Loucy (cell line): ENCODE measurements at regions not wholly inside any gene's neighbourhood (a gene's known extent, or its start where the extent isn't known, plus 50 kb on each side); places are given as distances from the start of the nearest gene placed in this dataset.

Experiments used
- H2AFZ ChIP-seq: fragments of 200-600 bp; sonication (generic); 2 replicates; pipeline ENCODE4 v1.6.0; 2016; ENCODE audit warnings: antibody characterized with exemption, mild to moderate bottlenecking, low read length, moderate library complexity
- H3F3A ChIP-seq: fragments of 200-600 bp; 2 replicates; pipeline ENCODE4 v1.6.0; 2016; ENCODE audit warnings: antibody characterized with exemption, low read depth, mild to moderate bottlenecking
- H3K27me3 ChIP-seq: fragments of 200-600 bp; sonication (generic); 2 replicates; pipeline ENCODE4 v1.6.1; 2014; ENCODE audit warnings: low read length, mild to moderate bottlenecking; ENCODE audit not compliant: insufficient read depth, poor library complexity, severe bottlenecking
- H3K36me3 ChIP-seq: fragments of 200-600 bp; sonication (generic); 2 replicates; pipeline ENCODE4 v1.6.1; 2016; ENCODE audit warnings: low read length; ENCODE audit not compliant: insufficient read depth
- H3K4me1 ChIP-seq: fragments of 200-600 bp; sonication (generic); 2 replicates; pipeline ENCODE4 v1.5.1; 2014; ENCODE audit warnings: low read length, mild to moderate bottlenecking; ENCODE audit not compliant: insufficient read depth, poor library complexity, severe bottlenecking
- H3K4me2 ChIP-seq: fragments of 200-600 bp; sonication (generic); 2 replicates; pipeline ENCODE4 v1.6.0; 2014; ENCODE audit warnings: antibody characterized with exemption, low read length, low read depth, mild to moderate bottlenecking; ENCODE audit not compliant: poor library complexity, severe bottlenecking
- H3K4me3 ChIP-seq: fragments of 200-600 bp; sonication (generic); 2 replicates; pipeline ENCODE4 v1.5.1; 2014; ENCODE audit warnings: low read length, mild to moderate bottlenecking, mixed read lengths; ENCODE audit not compliant: poor library complexity, severe bottlenecking
- H3K79me2 ChIP-seq: fragments of 200-600 bp; sonication (generic); 2 replicates; pipeline ENCODE4 v1.6.1; 2014; ENCODE audit warnings: low read length; ENCODE audit not compliant: insufficient read depth
- H3K9ac ChIP-seq: fragments of 200-600 bp; sonication (generic); 2 replicates; pipeline ENCODE4 v1.6.0; 2014; ENCODE audit warnings: mild to moderate bottlenecking, low read depth, low read length, moderate library complexity; ENCODE audit not compliant: poor library complexity, severe bottlenecking
- H3K9me2 ChIP-seq: fragments of 200-600 bp; sonication (generic); replicated peaks from 2 replicates; pipeline ENCODE4 v1.6.1; 2016; ENCODE audit warnings: low read depth, low read length, mixed read lengths
- H3K9me3 ChIP-seq: fragments of 200-600 bp; sonication (generic); 2 replicates; pipeline ENCODE4 v1.6.1; 2014; ENCODE audit warnings: mild to moderate bottlenecking, antibody characterized with exemption, low read length, low read depth; ENCODE audit not compliant: insufficient read depth
- H4K20me1 ChIP-seq: fragments of 200-600 bp; sonication (generic); 2 replicates; pipeline ENCODE4 v1.6.0; 2014; ENCODE audit warnings: antibody characterized with exemption, low read length, mild to moderate bottlenecking; ENCODE audit not compliant: insufficient read depth, poor library complexity, severe bottlenecking
- EZH2phosphoT487 ChIP-seq: fragments of 200-600 bp; IDR thresholded peaks from 2 replicates; pipeline ENCODE4 v1.6.1; 2018; ENCODE audit warnings: antibody characterized with exemption, mild to moderate bottlenecking, moderate library complexity, borderline replicate concordance
- TF ChIP-seq, protein P1 (sequence below): fragments of 200-600 bp; sonication (generic); conservative IDR thresholded peaks from 2 replicates; pipeline ENCODE4 v1.5.1; 2014; ENCODE audit warnings: mild to moderate bottlenecking, antibody characterized with exemption, low read length

DNA sequence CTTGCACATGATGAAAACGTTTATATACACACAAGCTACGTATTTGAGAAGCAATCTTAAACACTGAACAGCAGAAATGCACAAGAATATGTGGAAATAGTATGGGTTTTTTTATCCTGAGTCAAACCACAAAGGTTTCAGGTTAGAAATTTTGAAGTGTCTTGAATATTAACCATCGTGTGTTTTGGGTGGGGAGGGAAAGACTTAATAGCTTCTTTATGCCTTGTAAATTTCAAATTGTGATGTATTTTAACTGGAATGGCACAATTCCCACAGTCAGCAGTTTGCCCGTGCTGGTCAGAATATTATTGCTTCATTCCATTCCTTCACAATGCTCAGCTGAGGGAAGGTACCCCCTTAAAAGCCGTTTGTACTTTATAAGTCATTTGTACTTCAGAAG, 67.4 kb upstream of the WDR1 start:
- H3K4me3 ChIP-seq, result no peak overlapping the region
- H3K9ac ChIP-seq, result peak overlapping the region; percentile 37
- H3K9me2 ChIP-seq, result no peaks in the 10 kb centered on the region
- H3K27me3 ChIP-seq, result no peaks in the 10 kb centered on the region
- no peaks in the 10 kb centered on the region for H3K36me3 ChIP-seq
- TF ChIP-seq EZH2phosphoT487, result no peak
- TF ChIP-seq, protein P1, sequence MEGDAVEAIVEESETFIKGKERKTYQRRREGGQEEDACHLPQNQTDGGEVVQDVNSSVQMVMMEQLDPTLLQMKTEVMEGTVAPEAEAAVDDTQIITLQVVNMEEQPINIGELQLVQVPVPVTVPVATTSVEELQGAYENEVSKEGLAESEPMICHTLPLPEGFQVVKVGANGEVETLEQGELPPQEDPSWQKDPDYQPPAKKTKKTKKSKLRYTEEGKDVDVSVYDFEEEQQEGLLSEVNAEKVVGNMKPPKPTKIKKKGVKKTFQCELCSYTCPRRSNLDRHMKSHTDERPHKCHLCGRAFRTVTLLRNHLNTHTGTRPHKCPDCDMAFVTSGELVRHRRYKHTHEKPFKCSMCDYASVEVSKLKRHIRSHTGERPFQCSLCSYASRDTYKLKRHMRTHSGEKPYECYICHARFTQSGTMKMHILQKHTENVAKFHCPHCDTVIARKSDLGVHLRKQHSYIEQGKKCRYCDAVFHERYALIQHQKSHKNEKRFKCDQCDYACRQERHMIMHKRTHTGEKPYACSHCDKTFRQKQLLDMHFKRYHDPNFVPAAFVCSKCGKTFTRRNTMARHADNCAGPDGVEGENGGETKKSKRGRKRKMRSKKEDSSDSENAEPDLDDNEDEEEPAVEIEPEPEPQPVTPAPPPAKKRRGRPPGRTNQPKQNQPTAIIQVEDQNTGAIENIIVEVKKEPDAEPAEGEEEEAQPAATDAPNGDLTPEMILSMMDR, result no peak
- H3K9me3 ChIP-seq, result no peaks in the 10 kb centered on the region
- H4K20me1 ChIP-seq, result no peaks in the 10 kb centered on the region
- peak overlapping the region; percentile 39 for H3K4me2 ChIP-seq
- H2AFZ ChIP-seq, result no peak overlapping the region
- H3K79me2 ChIP-seq, result no peaks in the 10 kb centered on the region
- 0 out of 2 replicates have a peak, but pooled peaks cover 4% of the 10 kb centered on the region for H3F3A ChIP-seq
- peaks cover 61% of the 10 kb centered on the region for H3K4me1 ChIP-seq

DNA sequence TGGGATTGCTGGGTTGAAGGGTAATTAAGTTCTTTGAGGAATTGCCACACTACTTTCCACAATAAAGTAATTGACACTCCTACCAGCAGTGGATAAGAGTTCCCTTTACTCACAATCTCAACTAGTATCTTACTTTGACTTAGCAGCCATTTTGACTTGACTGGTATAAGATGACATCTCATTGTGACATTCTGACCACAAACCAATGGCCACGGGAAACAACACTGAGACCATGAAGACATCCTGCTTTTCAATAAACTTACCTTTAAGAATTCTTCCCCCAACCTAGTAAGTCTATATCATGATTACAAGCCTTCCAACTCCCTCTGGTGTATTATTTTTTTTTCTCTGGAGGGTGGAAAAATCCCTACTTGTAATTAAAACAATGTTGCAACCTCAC, 66.9 kb upstream of the WDR1 start:
- H3K9me2 ChIP-seq, result no peaks in the 10 kb centered on the region
- no peaks in the 10 kb centered on the region for H3K27me3 ChIP-seq
- no peak for TF ChIP-seq EZH2phosphoT487
- TF ChIP-seq, protein P1, result 0 out of 2 replicates have a peak, but pooled peaks have one; percentile 6

DNA sequence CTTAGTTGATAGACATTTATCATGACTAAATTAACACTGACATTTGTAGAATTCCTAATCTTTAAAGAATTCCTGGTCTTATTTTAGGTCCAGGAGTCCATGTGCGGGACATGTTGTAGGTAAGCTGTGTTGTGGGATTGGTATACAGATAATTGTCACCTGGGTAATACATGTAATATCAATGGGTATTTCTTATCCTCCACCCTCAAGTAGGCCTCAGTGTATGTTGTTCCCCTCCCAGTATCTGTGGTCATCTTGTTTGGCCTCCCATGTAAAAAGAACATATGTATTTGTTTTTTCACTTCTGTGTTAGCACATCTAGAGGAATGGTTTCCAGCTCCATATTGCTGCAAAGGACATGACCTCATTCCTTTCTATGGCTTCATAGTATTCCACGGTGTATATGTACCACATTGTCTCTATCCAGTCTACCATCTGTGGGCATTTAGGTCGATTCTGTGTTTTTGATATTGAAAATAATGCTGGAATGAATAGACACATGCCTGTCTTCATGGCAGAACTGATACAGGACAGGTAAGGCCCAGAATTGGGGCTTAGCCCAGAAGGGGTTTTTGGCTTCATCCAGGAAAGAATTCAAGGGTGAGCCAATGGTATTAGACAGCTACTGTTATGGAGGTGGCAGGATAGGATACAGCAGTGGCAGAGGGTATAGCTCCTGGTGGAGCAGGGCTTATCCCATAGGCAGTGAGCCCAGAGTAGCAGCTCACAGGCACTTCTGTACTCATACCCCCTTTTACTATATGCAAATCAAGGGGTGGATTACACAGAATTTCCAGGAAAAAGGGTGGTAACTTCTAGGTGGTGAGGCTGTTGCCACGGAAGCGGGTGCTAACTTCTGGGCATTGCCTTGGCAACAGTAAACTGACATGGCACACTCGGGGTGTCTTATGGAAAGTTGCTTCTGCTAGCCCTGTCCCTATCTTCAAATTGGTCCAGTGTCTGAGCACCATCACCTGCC, 66.1 kb upstream of the WDR1 start:
- H2AFZ ChIP-seq, result no peak overlapping the region
- no peak overlapping the region for H3K9ac ChIP-seq
- H3K27me3 ChIP-seq, result no peaks in the 10 kb centered on the region
- no peaks in the 10 kb centered on the region for H4K20me1 ChIP-seq
- H3K79me2 ChIP-seq, result no peaks in the 10 kb centered on the region
- peak overlapping the region; percentile 39 for H3K4me2 ChIP-seq
- H3K4me1 ChIP-seq, result peaks cover 71% of the 10 kb centered on the region
- no peak overlapping the region for H3K4me3 ChIP-seq
- TF ChIP-seq, protein P1, result no peak
- TF ChIP-seq EZH2phosphoT487, result no peak
- H3K9me3 ChIP-seq, result no peaks in the 10 kb centered on the region
- H3K9me2 ChIP-seq, result no peaks in the 10 kb centered on the region
- 0 out of 2 replicates have a peak, but pooled peaks cover 4% of the 10 kb centered on the region for H3F3A ChIP-seq
- no peaks in the 10 kb centered on the region for H3K36me3 ChIP-seq

More for the DNA sequence above, 66.9 kb upstream of the WDR1 start:
- Histone ChIP-seq H3K4me3 (no peak overlapping the region), H3F3A (0 out of 2 replicates have a peak, but pooled peaks cover 4% of the 10 kb centered on the region), H3K9me3 (no peaks in the 10 kb centered on the region), H3K79me2 (no peaks in the 10 kb centered on the region), H2AFZ (no peak overlapping the region), H3K36me3 (no peaks in the 10 kb centered on the region), H3K9ac (peak overlapping the region; percentile 37), H4K20me1 (no peaks in the 10 kb centered on the region), H3K4me1 (peaks cover 66% of the 10 kb centered on the region), H3K4me2 (peak overlapping the region; percentile 39)
